Gastroesophageal sphincter (tissue), 4 donors: ENCODE measurements at regions not wholly inside any gene's neighbourhood (a gene's known extent, or its start where the extent isn't known, plus 50 kb on each side); places are given as distances from the start of the nearest gene placed in this dataset.

ENCODE experiments used
- ATAC-seq: fragments of 150-250 bp; one replicate; pipeline ENCODE4 v1.9.1; 2016; ENCODE audit warnings: mild to moderate bottlenecking, moderate library complexity
- H3K27ac ChIP-seq, 4 donors: fragments of 200-600 bp; sonication (generic) in 3 of 4; 1 replicate in 3 of 4; 2 replicates in 1 of 4; pipeline ENCODE4 v1.5.1; 2016 to 2019
- H3K27me3 ChIP-seq: fragments of 200-600 bp; sonication (generic); one replicate; pipeline ENCODE4 v1.5.1; 2019
- H3K36me3 ChIP-seq, 2 donors: fragments of 200-600 bp; sonication (generic); one replicate each; pipeline ENCODE4 v1.5.1; 2019; ENCODE audit warnings: control low read depth in 1 of 2
- H3K4me1 ChIP-seq, 3 donors: fragments of 200-600 bp; sonication (generic); 1 replicate in 2 of 3; 2 replicates in 1 of 3; pipeline ENCODE4 v1.5.1; 2016 to 2019; ENCODE audit warnings: control low read depth in 2 of 3
- H3K4me3 ChIP-seq, 2 donors: fragments of 200-600 bp; sonication (generic); one replicate each; pipeline ENCODE4 v1.5.1; 2019; ENCODE audit warnings: mild to moderate bottlenecking in 1 of 2, moderate library complexity in 1 of 2
- H3K9me3 ChIP-seq, 3 donors: fragments of 200-600 bp; sonication (generic); one replicate each; pipeline ENCODE4 v1.5.1; 2017 to 2019; ENCODE audit warnings: control low read depth in 2 of 3
- CTCF ChIP-seq, 4 experiments: fragments of 200-600 bp in 2 of 4; fragments of 450-650 bp in 2 of 4; sonication (generic) in 1 of 4; IDR thresholded peaks; one replicate each; pipeline ENCODE4 v1.5.1; 2017 to 2019; ENCODE audit warnings: antibody characterized with exemption in 4 of 4, mild to moderate bottlenecking in 2 of 4, moderate library complexity in 2 of 4
- EP300 ChIP-seq: sonication (generic); formaldehyde crosslinking; IDR thresholded peaks from one replicate; pipeline ENCODE4 v1.6.1; 2017; ENCODE audit warnings: antibody characterized with exemption, mild to moderate bottlenecking
- POLR2A ChIP-seq, 2 donors: fragments of 450-650 bp; IDR thresholded peaks; one replicate each; pipeline ENCODE4 v1.6.1; 2017; ENCODE audit warnings: antibody characterized with exemption in 2 of 2, mild to moderate bottlenecking in 2 of 2, moderate library complexity in 1 of 2
- POLR2AphosphoS5 ChIP-seq: sonication (generic); formaldehyde crosslinking; IDR thresholded peaks from one replicate; pipeline ENCODE4 v1.6.1; 2017; ENCODE audit warnings: antibody characterized with exemption
- WGBS, 2 donors: methylation state at CpG; one replicate each; pipeline ENCODE4 v1.1.5; 2018; ENCODE audit warnings: low coverage in 1 of 2; 5-methylcytosine and 5-hydroxymethylcytosine counted together

- ATAC-seq: no peak
- Histone ChIP-seq H3K9me3 (no peaks in the 10 kb centered on the region), H3K36me3 (no peaks in the 10 kb centered on the region), H3K27ac (no peak overlapping the region), H3K27me3 (peaks cover 90% of the 10 kb centered on the region), H3K4me1 (peaks cover 0 to 10% (median 3%) of the 10 kb centered on the region in 3 donors), H3K4me3 (no peak overlapping the region)
- TF ChIP-seq POLR2A (IDR thresholded peaks at IDR 0.05): no peak
- no peak for TF ChIP-seq POLR2AphosphoS5
- no peak for TF ChIP-seq CTCF (IDR thresholded peaks at IDR 0.05)
- TF ChIP-seq EP300: no peak
- 21 to 38% methylated on average over 5 to 6 of the region's 35 CpGs for WGBS, 2 donors
Observed at GRCh38 chr17:36807496-36808179, 129.6 kb upstream of the LHX1 start.

- no peak for ATAC-seq
- Histone ChIP-seq H3K27ac (no peak overlapping the region), H3K27me3 (peaks cover 96% of the 10 kb centered on the region), H3K4me3 (no peak overlapping the region), H3K36me3 (no peaks in the 10 kb centered on the region), H3K9me3 (no peaks in the 10 kb centered on the region), H3K4me1 (peaks cover 0 to 10% (median 3%) of the 10 kb centered on the region in 3 donors)
- TF ChIP-seq POLR2AphosphoS5: no peak
- no peak for TF ChIP-seq CTCF (IDR thresholded peaks at IDR 0.05)
- no peak for TF ChIP-seq POLR2A (IDR thresholded peaks at IDR 0.05)
- no peak for TF ChIP-seq EP300
- no CpG with 5 or more reads among the region's 60 CpGs for WGBS, 2 donors
Observed at GRCh38 chr17:36808180-36808661, 129.1 kb upstream of the LHX1 start.

- Histone ChIP-seq H3K27ac (no peak overlapping the region), H3K4me1 (peaks cover 0 to 10% (median 3%) of the 10 kb centered on the region in 3 donors), H3K27me3 (peaks cover 100% of the 10 kb centered on the region), H3K4me3 (no peak overlapping the region), H3K36me3 (no peaks in the 10 kb centered on the region), H3K9me3 (no peaks in the 10 kb centered on the region)
- WGBS, 2 donors: 0 to 7% methylated on average over 1 to 3 of the region's 9 CpGs
- TF ChIP-seq CTCF (IDR thresholded peaks at IDR 0.05) (no peak), POLR2AphosphoS5 (no peak), EP300 (no peak), POLR2A (IDR thresholded peaks at IDR 0.05) (no peak)
- ATAC-seq: no peak
Observed at GRCh38 chr17:36812762-36813161, 124.5 kb upstream of the LHX1 start.

GRCh38 chr17:36813357-36813756 lies 123.9 kb upstream of the LHX1 start:
- peaks cover 100% of the 10 kb centered on the region for H3K27me3 ChIP-seq
- H3K9me3 ChIP-seq: no peaks in the 10 kb centered on the region
- no peak overlapping the region for H3K4me3 ChIP-seq
- TF ChIP-seq EP300 (no peak), POLR2AphosphoS5 (no peak), POLR2A (IDR thresholded peaks at IDR 0.05) (no peak), CTCF (IDR thresholded peaks at IDR 0.05) (no peak)
- no peaks in the 10 kb centered on the region for H3K36me3 ChIP-seq
- peaks cover 0 to 4% (median under 1%) of the 10 kb centered on the region in 3 donors for H3K4me1 ChIP-seq
- no peak for ATAC-seq
- 80 to 92% methylated on average over 2 to 4 of the region's 5 CpGs for WGBS, 2 donors
- H3K27ac ChIP-seq: no peak overlapping the region

GRCh38 chr17:36813957-36814563 lies 123.2 kb upstream of the LHX1 start:
- TF ChIP-seq POLR2A (IDR thresholded peaks at IDR 0.05) (no peak), POLR2AphosphoS5 (no peak)

More at GRCh38 chr17:36813957-36814563, 123.2 kb upstream of the LHX1 start:
- H3K27ac ChIP-seq: no peak overlapping the region
- no peak for ATAC-seq
- H3K4me1 ChIP-seq: no peaks in the 10 kb centered on the region
- H3K4me3 ChIP-seq: no peak overlapping the region
- WGBS, 2 donors: 43 to 45% methylated on average over 8 to 10 of the region's 18 CpGs
- H3K27me3 ChIP-seq: peaks cover 100% of the 10 kb centered on the region
- no peaks in the 10 kb centered on the region for H3K9me3 ChIP-seq
- H3K36me3 ChIP-seq: no peaks in the 10 kb centered on the region
